Limb (tissue), 2 donors: ENCODE measurements at regions not wholly inside any gene's neighbourhood (a gene's known extent, or its start where the extent isn't known, plus 50 kb on each side); places are given as distances from the start of the nearest gene placed in this dataset.

Experiments used
- DNase-seq, 2 donors: peaks; one replicate each; pipeline ENCODE4 v3.0.0-alpha.2; 2016; ENCODE audit errors: extremely low spot score in 2 of 2

GRCh38 chr18:45227001-45227742 lies 388.1 kb upstream of the SLC14A2 start:
- no peak for DNase-seq

- DNase-seq: no peak
Observed at GRCh38 chr18:45228796-45229388, 386.4 kb upstream of the SLC14A2 start.

DNA sequence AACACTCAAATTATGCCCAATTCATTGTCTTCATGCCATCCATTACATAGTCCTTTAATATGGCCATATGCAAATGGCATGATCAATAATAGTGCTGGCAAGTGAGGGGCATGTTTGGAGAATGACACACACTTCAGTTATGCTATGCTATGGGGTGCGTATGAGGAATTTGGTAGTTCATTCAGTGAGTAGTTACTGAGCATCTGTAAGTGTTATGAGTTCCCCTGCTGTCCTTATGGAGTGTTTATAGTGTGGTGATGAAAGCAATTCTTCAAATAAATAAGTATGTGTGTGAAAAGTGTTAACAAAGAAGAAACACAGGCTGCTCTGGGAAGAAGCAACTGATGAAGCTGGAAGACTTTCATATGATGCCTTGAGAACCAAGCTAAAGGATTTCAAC lies 383.7 kb upstream of the SLC14A2 start:
- DNase-seq: no peak

DNA sequence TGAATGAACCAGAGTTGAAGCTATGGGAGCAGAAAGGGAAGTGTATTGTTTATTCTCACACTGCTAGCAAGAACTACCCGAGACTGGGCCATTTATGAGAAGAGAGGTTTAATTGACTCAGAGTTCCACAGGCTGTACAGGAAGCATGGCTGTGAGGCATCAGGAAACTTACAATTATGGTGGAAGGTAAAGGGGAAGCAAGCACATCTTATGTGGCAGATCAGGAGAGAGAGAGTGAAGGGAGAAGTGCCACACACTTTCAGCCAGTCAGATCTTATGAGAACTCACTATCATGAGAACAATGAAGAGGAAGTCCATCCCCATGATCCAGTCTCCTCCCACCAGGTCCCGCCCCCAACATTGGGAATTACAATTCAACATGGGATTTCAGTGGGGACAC lies 383.2 kb upstream of the SLC14A2 start:
- no peak for DNase-seq

- DNase-seq: no peak
Observed at GRCh38 chr18:45236676-45237075, 378.6 kb upstream of the SLC14A2 start.

DNA sequence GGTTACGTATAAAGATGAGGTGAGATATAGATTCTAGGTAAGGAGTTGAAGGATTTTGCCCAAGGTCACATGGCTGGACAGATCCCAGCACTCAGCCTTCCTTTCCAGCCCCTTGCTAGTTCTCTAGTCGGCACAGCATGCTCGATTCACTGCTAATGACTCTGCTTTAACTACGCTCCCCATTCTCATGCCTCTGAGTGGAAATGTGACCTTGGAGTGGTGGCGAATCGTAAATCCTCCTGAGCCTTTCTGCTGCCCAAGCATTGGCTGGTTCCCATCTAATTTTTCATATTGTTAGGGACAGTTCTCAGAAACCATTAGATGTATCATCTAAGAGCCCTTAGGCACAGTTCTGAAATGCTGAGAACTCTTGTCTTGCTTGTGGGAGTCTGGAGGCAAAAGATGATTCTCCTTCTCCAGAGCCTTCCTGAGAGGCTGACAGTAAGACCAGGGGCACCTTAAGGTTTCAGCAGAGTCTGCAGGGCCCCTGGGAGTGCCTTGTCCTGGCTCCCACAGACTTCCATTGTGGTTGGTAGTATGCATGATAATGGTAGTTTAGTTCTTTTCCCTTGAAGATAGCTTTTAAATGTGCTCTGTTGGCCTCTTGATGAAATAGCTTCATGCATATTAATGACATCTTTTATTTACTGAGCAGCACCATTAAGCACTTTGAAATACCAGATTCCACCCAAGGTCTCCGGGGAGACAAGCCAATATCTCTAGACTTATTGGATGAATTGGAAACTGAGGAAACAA lies 377.8 kb upstream of the SLC14A2 start:
- no peak for DNase-seq

DNA sequence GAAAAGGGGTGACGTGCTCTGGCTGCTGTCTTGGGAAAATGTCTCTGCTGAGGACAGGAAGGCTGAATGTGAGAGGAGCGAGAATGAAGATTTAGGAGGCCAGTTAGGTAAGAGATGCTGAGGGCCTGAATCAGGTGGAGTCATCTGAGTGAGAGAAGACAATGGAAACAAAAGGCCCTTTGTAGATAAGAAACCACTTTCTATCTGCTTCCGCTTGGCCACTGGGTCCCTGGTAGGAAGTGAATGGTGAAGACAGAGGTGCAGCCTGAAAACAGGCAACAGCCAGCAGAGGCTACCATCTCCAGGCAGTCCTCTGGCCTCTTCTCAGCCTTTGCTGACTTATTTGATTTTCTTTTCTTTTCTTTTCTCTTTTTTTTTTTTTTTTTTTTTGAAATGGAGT lies 374.0 kb upstream of the SLC14A2 start:
- DNase-seq: no peak

GRCh38 chr18:45241982-45242565 lies 373.2 kb upstream of the SLC14A2 start:
- DNase-seq: no peak

GRCh38 chr18:45243340-45244110 lies 371.8 kb upstream of the SLC14A2 start:
- no peak for DNase-seq

DNA sequence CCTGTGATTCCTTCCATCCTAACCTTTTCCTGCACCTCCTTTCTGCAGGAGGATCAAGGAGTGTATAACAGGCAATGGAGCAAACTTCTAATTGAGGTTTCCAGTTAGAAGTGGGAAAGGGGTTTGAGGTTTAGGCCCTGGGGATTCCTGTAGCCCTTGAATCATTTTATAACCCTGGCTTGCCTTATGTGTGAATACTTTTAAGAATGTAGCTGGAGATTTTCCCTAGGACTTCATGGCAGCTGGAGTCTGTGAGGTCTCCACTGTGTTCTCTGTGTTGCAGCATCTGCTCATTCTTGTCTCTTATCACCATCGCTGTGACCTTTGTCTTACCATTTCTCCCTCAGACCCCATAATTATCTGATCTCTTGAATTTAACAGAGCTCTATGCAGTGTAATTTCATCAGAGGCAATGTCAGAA lies 370.2 kb upstream of the SLC14A2 start:
- DNase-seq: no peak

GRCh38 chr18:45248240-45248903 lies 366.9 kb upstream of the SLC14A2 start:
- DNase-seq: peak in 1 of 2 donors; percentile 63

DNA sequence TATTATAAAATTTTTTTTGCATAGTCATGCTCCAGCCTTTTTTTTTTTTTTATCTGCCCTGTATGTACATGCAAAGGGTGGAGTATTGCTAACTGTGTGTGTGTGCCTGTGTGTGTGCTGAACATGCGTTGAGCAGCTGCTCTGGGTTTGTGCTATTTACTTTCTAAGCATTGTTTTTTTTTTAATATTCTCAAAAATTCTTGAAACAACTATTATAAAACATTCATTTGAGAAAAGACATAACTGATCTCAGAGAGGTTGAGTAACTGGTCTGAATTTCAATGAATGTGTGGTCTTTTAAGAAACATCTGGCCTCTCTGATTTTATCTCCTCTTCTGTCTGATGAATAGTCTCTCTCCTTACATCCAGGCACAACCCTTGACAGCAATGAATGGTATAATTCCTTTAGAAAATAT lies 366.0 kb upstream of the SLC14A2 start:
- no peak for DNase-seq

GRCh38 chr18:45250479-45250878 lies 364.8 kb upstream of the SLC14A2 start:
- no peak for DNase-seq

GRCh38 chr18:45251236-45251635 lies 364.0 kb upstream of the SLC14A2 start:
- DNase-seq: no peak

DNA sequence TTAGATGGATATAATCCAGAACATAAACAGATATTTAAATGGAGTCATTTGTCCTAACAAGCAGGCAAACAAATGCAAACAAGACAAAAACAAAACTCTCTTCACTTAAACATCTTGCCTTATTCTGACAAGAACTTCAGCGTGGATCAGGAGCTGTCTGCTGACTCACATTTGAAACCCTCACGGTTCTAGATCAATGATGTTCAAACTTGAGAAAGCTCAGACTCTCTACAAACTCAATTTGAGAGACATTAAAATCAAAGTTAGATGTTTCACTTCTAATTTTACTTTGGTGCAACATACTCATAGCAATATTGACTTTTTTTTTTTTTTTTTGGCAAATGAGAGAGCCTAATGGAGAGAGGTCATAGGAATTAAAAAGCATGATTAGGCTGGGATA lies 362.8 kb upstream of the SLC14A2 start:
- DNase-seq: no peak

GRCh38 chr18:45253056-45253565 lies 362.2 kb upstream of the SLC14A2 start:
- DNase-seq: no peak

- no peak for DNase-seq
Observed at GRCh38 chr18:45253973-45254708, 361.1 kb upstream of the SLC14A2 start.

GRCh38 chr18:45254709-45255082 lies 360.6 kb upstream of the SLC14A2 start:
- DNase-seq: peak; percentile 27 to 45

DNA sequence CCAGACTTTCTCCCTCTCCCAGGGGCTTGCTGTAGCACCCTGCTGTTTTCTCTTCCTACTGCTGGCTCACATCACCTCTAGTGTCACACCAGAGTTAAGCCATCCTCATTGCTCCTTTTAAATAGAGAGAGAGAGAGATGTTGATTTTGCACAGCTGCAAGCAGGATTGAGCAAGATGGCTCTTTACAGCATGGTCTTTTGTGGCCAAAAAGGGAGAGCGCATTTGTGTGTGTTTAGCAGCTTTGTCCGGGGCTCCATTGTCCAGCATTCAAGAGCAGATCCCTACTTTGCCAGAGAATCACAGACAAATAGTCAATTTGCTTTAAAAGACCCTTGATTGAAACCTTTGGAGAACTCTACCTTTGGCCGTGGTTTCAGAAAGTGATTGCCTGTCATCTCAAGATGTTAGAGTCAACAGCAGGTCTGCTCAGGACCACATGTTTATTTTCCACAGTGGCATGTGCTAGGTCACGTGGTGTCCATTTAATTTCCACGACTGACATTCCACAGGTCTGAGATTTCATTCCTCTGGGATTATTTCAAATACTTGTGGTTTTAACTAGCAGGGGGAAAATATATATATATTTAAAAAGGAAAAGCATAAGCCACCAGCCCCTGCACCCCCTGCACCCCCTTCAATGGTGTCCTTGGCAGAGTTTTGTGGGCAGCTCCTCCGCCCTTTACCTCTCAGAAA lies 359.9 kb upstream of the SLC14A2 start:
- DNase-seq: peak; percentile 42 to 55
